Uterus (tissue), 3 donors: ENCODE measurements at regions not wholly inside any gene's neighbourhood (a gene's known extent, or its start where the extent isn't known, plus 50 kb on each side); places are given as distances from the start of the nearest gene placed in this dataset.

ENCODE experiments used
- DNase-seq, 2 donors: peaks; one replicate each; pipeline ENCODE4 v3.0.0-alpha.2; 2019 to 2020
- H3K27ac ChIP-seq, 2 donors: fragments of 200-600 bp; sonication (generic); 1 replicate in 1 of 2; 2 replicates in 1 of 2; pipeline ENCODE4 v1.5.1; 2016 to 2018
- H3K27me3 ChIP-seq, 2 donors: fragments of 200-600 bp; sonication (generic); one replicate each; pipeline ENCODE4 v1.5.1; 2018 to 2019; ENCODE audit warnings: control low read depth in 1 of 2
- H3K36me3 ChIP-seq, 2 donors: fragments of 200-600 bp; sonication (generic); one replicate each; pipeline ENCODE4 v1.5.1; 2019; ENCODE audit warnings: control low read depth in 1 of 2
- H3K4me1 ChIP-seq, 2 donors: fragments of 200-600 bp; sonication (generic); one replicate each; pipeline ENCODE4 v1.5.1; 2018 to 2019; ENCODE audit warnings: control low read depth in 1 of 2
- H3K4me3 ChIP-seq, 2 donors: fragments of 200-600 bp; sonication (generic); 1 replicate in 1 of 2; 2 replicates in 1 of 2; pipeline ENCODE4 v1.5.1; 2018 to 2019; ENCODE audit warnings: mild to moderate bottlenecking in 1 of 2
- H3K9me3 ChIP-seq, 2 donors: fragments of 200-600 bp; sonication (generic); one replicate each; pipeline ENCODE4 v1.5.1; 2019; ENCODE audit warnings: control low read depth in 1 of 2
- CTCF ChIP-seq, 4 experiments: fragments of 200-600 bp in 2 of 4; fragments of 450-650 bp in 2 of 4; sonication (generic) in 2 of 4; IDR thresholded peaks; one replicate each; pipeline ENCODE4 v1.5.1; 2016 to 2019; ENCODE audit warnings: antibody characterized with exemption in 4 of 4, mild to moderate bottlenecking in 2 of 4, moderate library complexity in 1 of 4
- POLR2A ChIP-seq, 2 donors: fragments of 450-650 bp; IDR thresholded peaks; one replicate each; pipeline ENCODE4 v1.6.1; 2016; ENCODE audit warnings: antibody characterized with exemption in 2 of 2, mild to moderate bottlenecking in 1 of 2, moderate library complexity in 1 of 2
- intact Hi-C: fragments of 100-400 bp; cut with DNase I; formaldehyde crosslinking; loops from one replicate; pipeline ENCODE4 v1.15.1; 2023; ENCODE audit warnings: low total_unique reads
- donor health status: DM: yes; HTN: yes; CAD: no.

- no peak for TF ChIP-seq CTCF (IDR thresholded peaks at IDR 0.05)
- TF ChIP-seq POLR2A (IDR thresholded peaks at IDR 0.05), result no peak
- Histone ChIP-seq H3K4me1 (no peaks in the 10 kb centered on the region), H3K9me3 (no peaks in the 10 kb centered on the region), H3K36me3 (no peaks in the 10 kb centered on the region), H3K27ac (no peak overlapping the region), H3K4me3 (no peak overlapping the region), H3K27me3 (no peaks in the 10 kb centered on the region)
- DNase-seq, result no peak
- intact Hi-C loops, result no loop called here
These were observed 335.0 kb downstream of the BCL11B start for GRCh38 chr14:98937021-98937420.

GRCh38 chr14:98937712-98938505 is 334.1 kb downstream of the BCL11B start:
- DNase-seq, result no peak
- H3K27ac ChIP-seq, result no peak overlapping the region
- H3K9me3 ChIP-seq, result no peaks in the 10 kb centered on the region
- no peaks in the 10 kb centered on the region for H3K27me3 ChIP-seq
- TF ChIP-seq POLR2A (IDR thresholded peaks at IDR 0.05) (no peak), CTCF (IDR thresholded peaks at IDR 0.05) (no peak)
- no peak overlapping the region for H3K4me3 ChIP-seq
- H3K36me3 ChIP-seq, result no peaks in the 10 kb centered on the region
- intact Hi-C loops, result no loop called here
- H3K4me1 ChIP-seq, result no peaks in the 10 kb centered on the region

GRCh38 chr14:98940693-98941437 is 331.1 kb downstream of the BCL11B start:
- no peaks in the 10 kb centered on the region for H3K9me3 ChIP-seq
- H3K4me3 ChIP-seq, result no peak overlapping the region
- no peaks in the 10 kb centered on the region for H3K4me1 ChIP-seq
- no peak for DNase-seq
- intact Hi-C loops, result no loop called here
- H3K36me3 ChIP-seq, result no peaks in the 10 kb centered on the region
- no peak overlapping the region for H3K27ac ChIP-seq
- TF ChIP-seq POLR2A (IDR thresholded peaks at IDR 0.05) (no peak), CTCF (IDR thresholded peaks at IDR 0.05) (no peak)
- no peaks in the 10 kb centered on the region for H3K27me3 ChIP-seq

- Histone ChIP-seq H3K27ac (no peak overlapping the region), H3K4me1 (no peaks in the 10 kb centered on the region), H3K4me3 (no peak overlapping the region), H3K36me3 (no peaks in the 10 kb centered on the region), H3K27me3 (no peaks in the 10 kb centered on the region), H3K9me3 (no peaks in the 10 kb centered on the region)
- DNase-seq, result no peak
- no peak for TF ChIP-seq POLR2A (IDR thresholded peaks at IDR 0.05)
- no peak for TF ChIP-seq CTCF (IDR thresholded peaks at IDR 0.05)
- intact Hi-C loops, result no loop called here
These were observed 330.5 kb downstream of the BCL11B start for GRCh38 chr14:98941481-98941880.

- Histone ChIP-seq H3K9me3 (no peaks in the 10 kb centered on the region), H3K36me3 (no peaks in the 10 kb centered on the region), H3K4me1 (no peaks in the 10 kb centered on the region), H3K4me3 (no peak overlapping the region), H3K27me3 (no peaks in the 10 kb centered on the region), H3K27ac (no peak overlapping the region)
- DNase-seq, result no peak
- TF ChIP-seq CTCF (IDR thresholded peaks at IDR 0.05), result no peak
- TF ChIP-seq POLR2A (IDR thresholded peaks at IDR 0.05), result no peak
- intact Hi-C loops, result no loop called here
These were observed 328.1 kb downstream of the BCL11B start for GRCh38 chr14:98943907-98944306.
